K562 (cell line): ENCODE measurements at regions not wholly inside any gene's neighbourhood (a gene's known extent, or its start where the extent isn't known, plus 50 kb on each side); places are given as distances from the start of the nearest gene placed in this dataset.

Experiments
- ATAC-seq: fragments of 200-7000 bp; cut with Tn5 transposase; 3 replicates; pipeline ENCODE4 v1.9.1; 2020; ENCODE audit warnings: moderate library complexity
- BruUV-seq: library from RNA; stranded (reverse); fragments of 400-500 nt; replicated peaks from 2 replicates; lab custom pipeline; 2021; lab: Mats Ljungman, UMichigan
- CTCF ChIA-PET: fragments of 300-600 bp; formaldehyde crosslinking; extraction: SDS; loops from one replicate; lab custom pipeline; 2021; ENCODE audit warnings: low intra/inter-chr PET ratio; lab: Yijun Ruan, JAX
- POLR2A ChIA-PET: fragments of 300-600, 350-650 bp; sonication (Branson Sonifier 250); formaldehyde crosslinking; extraction: SDS; loops from one replicate; lab custom pipeline; 2021; ENCODE audit warnings: antibody characterized with exemption, inconsistent platforms; lab: Yijun Ruan, JAX
- DNase-seq, 4 experiments: peaks; one replicate each; pipeline versions ENCODE4 v3.0.0 to v3.0.0-alpha.2; 2011 to 2018; ENCODE audit warnings: low spot score in 3 of 4, mixed read lengths in 3 of 4; ENCODE audit errors: extremely low read depth in 1 of 4
- FAIRE-seq: peaks from 2 replicates; lab custom pipeline; 2011; peaks lifted over from hg19 to GRCh38; lab: Jason Lieb, UNC
- H2AFZ ChIP-seq: 2 replicates; pipeline ENCODE4 v1.6.0; 2011; ENCODE audit warnings: low read depth, low read length, control low read depth, inconsistent platforms
- H3K27ac ChIP-seq: fragments of 200-600 bp; 3 replicates; pipeline ENCODE4 v1.8.0; 2011; ENCODE audit warnings: low read depth, mild to moderate bottlenecking, control low read depth, inconsistent platforms, low read length, moderate library complexity, mixed read lengths; ENCODE audit errors: extremely low read depth
- H3K27me3 ChIP-seq, 2 experiments: fragments of 300-600 bp in 1 of 2; 2 replicates in 1 of 2; 3 replicates in 1 of 2; pipeline versions ENCODE4 v1.6.0 to v1.8.0; 2011; ENCODE audit warnings: inconsistent platforms in 2 of 2, low read length in 2 of 2, mild to moderate bottlenecking in 1 of 2, mixed read lengths in 1 of 2, moderate library complexity in 1 of 2; ENCODE audit not compliant: control insufficient read depth in 2 of 2, insufficient read depth in 2 of 2
- H3K36me3 ChIP-seq: fragments of 300-600 bp; 3 replicates; pipeline ENCODE4 v1.8.0; 2011; ENCODE audit warnings: mild to moderate bottlenecking, low read length, inconsistent platforms; ENCODE audit not compliant: control insufficient read depth, insufficient read depth
- H3K4me1 ChIP-seq, 2 experiments: fragments of 200-600 bp in 1 of 2; replicated peaks in 1 of 2; 2 replicates in 1 of 2; 3 replicates in 1 of 2; pipeline versions ENCODE4 v1.5.1 to v1.8.0; 2011; ENCODE audit warnings: inconsistent platforms in 2 of 2, low read length in 2 of 2, mild to moderate bottlenecking in 1 of 2, mixed read lengths in 1 of 2, moderate library complexity in 1 of 2; ENCODE audit not compliant: control insufficient read depth in 2 of 2, insufficient read depth in 2 of 2
- H3K4me2 ChIP-seq: 2 replicates; pipeline ENCODE4 v1.6.1; 2011; ENCODE audit warnings: low read length, control low read depth, inconsistent platforms, mixed read lengths; ENCODE audit not compliant: insufficient read depth
- H3K4me3 ChIP-seq: fragments of 200-600 bp; sonication (generic), shearing (Covaris generic); 2 replicates; pipeline ENCODE4 v1.5.1; 2016; ENCODE audit warnings: control low read depth, inconsistent platforms
- H3K79me2 ChIP-seq: fragments of 200-600 bp; 3 replicates; pipeline ENCODE4 v1.8.0; 2011; ENCODE audit warnings: low read length, inconsistent platforms; ENCODE audit not compliant: control insufficient read depth, insufficient read depth
- H3K9ac ChIP-seq, 2 experiments: 2 replicates each; pipeline versions ENCODE4 v1.6.0 to v1.6.1; 2011; ENCODE audit warnings: low read depth in 2 of 2, low read length in 2 of 2, control low read depth in 1 of 2, inconsistent platforms in 1 of 2, mild to moderate bottlenecking in 1 of 2, mixed read lengths in 1 of 2; ENCODE audit not compliant: insufficient read depth in 1 of 2
- H3K9me1 ChIP-seq: one replicate; pipeline ENCODE4 v1.6.0; 2011; ENCODE audit warnings: inconsistent platforms, mild to moderate bottlenecking, low read length, moderate library complexity; ENCODE audit not compliant: control insufficient read depth, insufficient read depth
- H3K9me3 ChIP-seq: replicated peaks from 2 replicates; pipeline ENCODE4 v1.5.1; 2011; ENCODE audit warnings: low read depth, low read length, inconsistent platforms; ENCODE audit not compliant: control insufficient read depth, insufficient read depth
- H4K20me1 ChIP-seq: replicated peaks from 2 replicates; pipeline ENCODE4 v1.6.1; 2011; ENCODE audit warnings: low read length, inconsistent platforms, mixed read lengths; ENCODE audit not compliant: control insufficient read depth, insufficient read depth
- ARID2 ChIP-seq: fragments of 450-650 bp; IDR thresholded peaks from 2 replicates; pipeline ENCODE4 v1.6.1; 2017; ENCODE audit warnings: antibody characterized with exemption, mild to moderate bottlenecking
- BACH1 ChIP-seq: fragments of 200-800 bp; sonication (Bioruptor generic); IDR thresholded peaks from 2 replicates; pipeline ENCODE4 v1.6.1; 2016; ENCODE audit warnings: missing genetic modification characterization, missing compliant biosample characterization
- E2F8 ChIP-seq: fragments of 450-650 bp; IDR thresholded peaks from 2 replicates; pipeline ENCODE4 v1.7.1; 2018; ENCODE audit warnings: mild to moderate bottlenecking, low read depth; ENCODE audit not compliant: partially characterized antibody
- ELF1 ChIP-seq: fragments of 200-800 bp; sonication (Bioruptor generic); IDR thresholded peaks from 2 replicates; pipeline ENCODE4 v1.6.1; 2016; ENCODE audit warnings: missing genetic modification characterization, missing compliant biosample characterization
- ERF ChIP-seq: fragments of 450-650 bp; formaldehyde crosslinking; IDR thresholded peaks from 2 replicates; pipeline ENCODE4 v1.4.0; 2020; ENCODE audit warnings: mild to moderate bottlenecking, mixed read lengths
- GATA2 ChIP-seq: sonication (generic); formaldehyde crosslinking; IDR thresholded peaks from 2 replicates; pipeline ENCODE4 v1.4.0; 2020; ENCODE audit warnings: mild to moderate bottlenecking, missing genetic modification reagents
- GATAD2A ChIP-seq: fragments of 450-650 bp; IDR thresholded peaks from 2 replicates; pipeline ENCODE4 v1.6.1; 2017
- HDAC8 ChIP-seq: fragments of 450-650 bp; IDR thresholded peaks from 2 replicates; pipeline ENCODE4 v1.6.1; 2016; ENCODE audit warnings: mild to moderate bottlenecking, missing genetic modification characterization, moderate library complexity, missing compliant biosample characterization
- HES1 ChIP-seq: fragments of 450-650 bp; IDR thresholded peaks from 2 replicates; pipeline ENCODE4 v1.6.1; 2016; ENCODE audit warnings: low read depth, mild to moderate bottlenecking, moderate library complexity
- HINFP ChIP-seq: fragments of 450-650 bp; conservative IDR thresholded peaks from 2 replicates; pipeline ENCODE4 v1.6.1; 2016; ENCODE audit warnings: missing genetic modification characterization, low read depth, mild to moderate bottlenecking, control low read depth, missing compliant biosample characterization
- POLR3A ChIP-seq: IDR thresholded peaks from 2 replicates; pipeline ENCODE4 v1.6.1; 2011; ENCODE audit warnings: borderline replicate concordance, mild to moderate bottlenecking, moderate library complexity; ENCODE audit not compliant: insufficient read length, insufficient read depth; ENCODE audit errors: extremely low read depth
- SMAD1 ChIP-seq: fragments of 150-350 bp; IDR thresholded peaks from 2 replicates; pipeline ENCODE4 v1.6.1; 2014; ENCODE audit warnings: low read length, low read depth; ENCODE audit not compliant: partially characterized antibody
- SRSF1 ChIP-seq: fragments of 200-400 bp; formaldehyde crosslinking; IDR thresholded peaks from 2 replicates; pipeline ENCODE4 v1.6.1; 2017; ENCODE audit warnings: mild to moderate bottlenecking, low read depth, low read length, moderate library complexity
- ZNF263 ChIP-seq: sonication (generic); formaldehyde crosslinking; IDR thresholded peaks from 2 replicates; pipeline ENCODE4 v1.8.0; 2022; ENCODE audit warnings: mild to moderate bottlenecking, missing genetic modification reagents, borderline replicate concordance
- ZNF583 ChIP-seq: fragments of 250-450 bp; sonication (Bioruptor Pico); IDR thresholded peaks from 2 replicates; pipeline ENCODE4 v1.4.0; 2020
- ZZZ3 ChIP-seq: fragments of 450-650 bp; IDR thresholded peaks from 2 replicates; pipeline ENCODE4 v1.6.1; 2016; ENCODE audit warnings: antibody characterized with exemption, mild to moderate bottlenecking, moderate library complexity
- WGBS: fragments of 100-300 bp; shearing (Covaris generic); methylation state at CpG from one replicate; pipeline ENCODE4 v1.1.6; 2016; ENCODE audit warnings: low coverage, mixed read lengths; ENCODE audit not compliant: insufficient coverage; ENCODE audit errors: missing lambda C conversion rate; 5-methylcytosine and 5-hydroxymethylcytosine counted together
- in situ Hi-C: fragments of 300-500 bp; cut with MboI; formaldehyde crosslinking; loops from 4 replicates; pipeline ENCODE4 v1.15.0; 2018; ENCODE audit warnings: inconsistent platforms, mixed read lengths
- intact Hi-C: fragments of 100-400 bp; cut with micrococcal nuclease; formaldehyde crosslinking; loops from 2 replicates; pipeline ENCODE4 v1.14.2; 2022
- TF ChIP-seq, protein P1 (sequence below): fragments of 450-650 bp; conservative IDR thresholded peaks from 2 replicates; pipeline ENCODE4 v1.6.1; 2016; ENCODE audit warnings: missing genetic modification characterization, low read depth, mild to moderate bottlenecking, missing compliant biosample characterization, moderate library complexity

- no TSS peak for BruUV-seq
- FAIRE-seq, result no peak
- CTCF ChIA-PET, result no interaction called here
Observed at GRCh38 chr10:121041906-121042305, 190.7 kb downstream of the WDR11 start.

More at GRCh38 chr10:121041906-121042305, 190.7 kb downstream of the WDR11 start:
- DNase-seq, result no peak
- no peaks in the 10 kb centered on the region for H3K4me1 ChIP-seq
- 0% methylated on average over 3 of the region's 3 CpGs for WGBS
- POLR2A ChIA-PET, result no interaction called here
- no peaks in the 10 kb centered on the region for H3K36me3 ChIP-seq
- H3K79me2 ChIP-seq, result no peaks in the 10 kb centered on the region
- H2AFZ ChIP-seq, result no peak overlapping the region
- TF ChIP-seq ELF1 (tag), result no peak
- TF ChIP-seq SRSF1, result no peak
- TF ChIP-seq HDAC8 (tag), result no peak
- TF ChIP-seq E2F8, result no peak
- no peak for TF ChIP-seq HES1
- no peak for TF ChIP-seq GATA2 (CRISPR knock-in tag)
- no peak for TF ChIP-seq ZNF263 (CRISPR knock-in tag)
- no peak for TF ChIP-seq ARID2
- TF ChIP-seq HINFP (tag), result no peak
- TF ChIP-seq ZNF583 (CRISPR knock-in tag), result no peak
- TF ChIP-seq ZZZ3, result no peak
- TF ChIP-seq ERF (CRISPR knock-in tag), result no peak
- TF ChIP-seq, protein P1, sequence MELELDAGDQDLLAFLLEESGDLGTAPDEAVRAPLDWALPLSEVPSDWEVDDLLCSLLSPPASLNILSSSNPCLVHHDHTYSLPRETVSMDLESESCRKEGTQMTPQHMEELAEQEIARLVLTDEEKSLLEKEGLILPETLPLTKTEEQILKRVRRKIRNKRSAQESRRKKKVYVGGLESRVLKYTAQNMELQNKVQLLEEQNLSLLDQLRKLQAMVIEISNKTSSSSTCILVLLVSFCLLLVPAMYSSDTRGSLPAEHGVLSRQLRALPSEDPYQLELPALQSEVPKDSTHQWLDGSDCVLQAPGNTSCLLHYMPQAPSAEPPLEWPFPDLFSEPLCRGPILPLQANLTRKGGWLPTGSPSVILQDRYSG, result no peak
- TF ChIP-seq SMAD1, result no peak
- no peak for TF ChIP-seq POLR3A
- no peak for TF ChIP-seq GATAD2A
- TF ChIP-seq BACH1, result no peak
- in situ Hi-C loops, result no loop called here
- intact Hi-C loops, result no loop called here
- H3K9me3 ChIP-seq, result no peaks in the 10 kb centered on the region
- H3K27ac ChIP-seq, result no peak overlapping the region
- no peak overlapping the region for H3K9ac ChIP-seq
- H3K4me3 ChIP-seq, result no peak overlapping the region
- no peak for ATAC-seq
- H3K9me1 ChIP-seq, result no peaks in the 10 kb centered on the region
- H4K20me1 ChIP-seq, result no peaks in the 10 kb centered on the region
- no peak overlapping the region for H3K4me2 ChIP-seq
- H3K27me3 ChIP-seq, result peaks cover 0 to 6% of the 10 kb centered on the region in 2 experiments; a peak in 1 of 5 replicates
